Fibroblast of lung (primary cell): ENCODE measurements at regions not wholly inside any gene's neighbourhood (a gene's known extent, or its start where the extent isn't known, plus 50 kb on each side); places are given as distances from the start of the nearest gene placed in this dataset.
"Not testable (repeated sequence)": the region's sequence is repeated elsewhere in the genome, so short reads cannot be mapped to it uniquely, and the experiment has no call there.

Experiments used
- DNase-seq, 2 donors: peaks; one replicate each; pipeline versions ENCODE4 v3.0.0 to v3.0.0-alpha.2; 2010; ENCODE audit warnings: low read depth in 2 of 2
- H2AFZ ChIP-seq: 2 replicates; pipeline ENCODE4 v1.5.1; 2012; ENCODE audit warnings: low read length, control low read depth, inconsistent platforms
- H3K27ac ChIP-seq: 2 replicates; pipeline ENCODE4 v1.5.1; 2011; ENCODE audit warnings: low read length, control low read depth; ENCODE audit not compliant: insufficient read depth
- H3K27me3 ChIP-seq: 2 replicates; pipeline ENCODE4 v1.5.1; 2011; ENCODE audit warnings: mild to moderate bottlenecking, low read length; ENCODE audit not compliant: control insufficient read depth, insufficient read depth
- H3K36me3 ChIP-seq: 2 replicates; pipeline ENCODE4 v1.5.1; 2011; ENCODE audit warnings: low read length; ENCODE audit not compliant: control insufficient read depth, insufficient read depth
- H3K4me1 ChIP-seq: 2 replicates; pipeline ENCODE4 v1.5.1; 2011; ENCODE audit warnings: low read length; ENCODE audit not compliant: control insufficient read depth, insufficient read depth; ENCODE audit errors: extremely low read depth
- H3K4me2 ChIP-seq: 2 replicates; pipeline ENCODE4 v1.5.1; 2011; ENCODE audit warnings: low read length, control low read depth; ENCODE audit not compliant: insufficient read depth; ENCODE audit errors: extremely low read depth
- H3K4me3 ChIP-seq, 4 experiments: fragments of 200-600 bp in 1 of 4; sonication (generic) in 1 of 4; replicated peaks in 1 of 4; 2 replicates each; pipeline ENCODE4 v1.5.1; 2011 to 2016; ENCODE audit warnings: low read length in 4 of 4, low read depth in 3 of 4, mild to moderate bottlenecking in 3 of 4, control low read depth in 2 of 4, inconsistent platforms in 1 of 4, mixed read lengths in 1 of 4; ENCODE audit not compliant: insufficient read depth in 1 of 4; ENCODE audit errors: control extremely low read depth in 1 of 4
- H3K79me2 ChIP-seq: 2 replicates; pipeline ENCODE4 v1.5.1; 2012; ENCODE audit warnings: mild to moderate bottlenecking, low read length, inconsistent platforms; ENCODE audit not compliant: control insufficient read depth, insufficient read depth
- H3K9ac ChIP-seq: 2 replicates; pipeline ENCODE4 v1.5.1; 2011; ENCODE audit warnings: mild to moderate bottlenecking, low read length, control low read depth; ENCODE audit not compliant: insufficient read depth
- H3K9me3 ChIP-seq: 2 replicates; pipeline ENCODE4 v1.5.1; 2012; ENCODE audit warnings: low read depth, low read length; ENCODE audit not compliant: control insufficient read depth, insufficient read depth
- H4K20me1 ChIP-seq: 2 replicates; pipeline ENCODE4 v1.5.1; 2011; ENCODE audit warnings: low read length; ENCODE audit not compliant: control insufficient read depth, insufficient read depth; ENCODE audit errors: extremely low read depth
- CTCF ChIP-seq, 2 donors: IDR thresholded peaks in 1 of 2; conservative IDR thresholded peaks in 1 of 2; 1 replicate in 1 of 2; 2 replicates in 1 of 2; pipeline ENCODE4 v1.5.1; 2011 to 2012; ENCODE audit warnings: low read length in 2 of 2, control low read depth in 1 of 2, inconsistent platforms in 1 of 2, low read depth in 1 of 2, mild to moderate bottlenecking in 1 of 2
- EZH2 ChIP-seq: IDR thresholded peaks from 2 replicates; pipeline ENCODE4 v1.5.1; 2012; ENCODE audit warnings: low read length, control low read depth, mild to moderate bottlenecking; ENCODE audit errors: missing control alignments

GRCh38 chr2:109677835-109678580 lies 63.8 kb downstream of the SOWAHC start:
- H3K9me3 ChIP-seq: no peaks in the 10 kb centered on the region
- peaks cover 4% of the 10 kb centered on the region for H3K27me3 ChIP-seq
- no peak for TF ChIP-seq EZH2
- no peak for TF ChIP-seq CTCF (conservative IDR thresholded peaks at IDR 0.05 in 1 of 2, IDR thresholded peaks at IDR 0.05 in 1 of 2; ENCODE audit: low read depth in 1 of 2, low read length in 2 of 2)
- no peak for DNase-seq
- no peak overlapping the region for H3K4me2 ChIP-seq
- no peak overlapping the region for H2AFZ ChIP-seq
- H3K27ac ChIP-seq: no peak overlapping the region
- H3K4me1 ChIP-seq: no peaks in the 10 kb centered on the region
- H3K4me3 ChIP-seq: no peak overlapping the region
- H4K20me1 ChIP-seq: no peaks in the 10 kb centered on the region
- H3K79me2 ChIP-seq: no peaks in the 10 kb centered on the region
- no peak overlapping the region for H3K9ac ChIP-seq
- H3K36me3 ChIP-seq: no peaks in the 10 kb centered on the region

- not testable (repeated sequence) for H3K27me3 ChIP-seq, H4K20me1 ChIP-seq, H2AFZ ChIP-seq, H3K4me2 ChIP-seq, H3K27ac ChIP-seq, H3K36me3 ChIP-seq, H3K79me2 ChIP-seq, DNase-seq, H3K4me1 ChIP-seq, H3K4me3 ChIP-seq, H3K9ac ChIP-seq, H3K9me3 ChIP-seq
Measured at GRCh38 chr2:109678724-109679201, 64.6 kb downstream of the SOWAHC start.

GRCh38 chr2:109679225-109679624 lies 65.1 kb downstream of the SOWAHC start:
- Histone ChIP-seq H3K4me1 (no peaks in the 10 kb centered on the region), H3K36me3 (no peaks in the 10 kb centered on the region), H3K27me3 (peaks cover 4% of the 10 kb centered on the region), H4K20me1 (no peaks in the 10 kb centered on the region), H3K9ac (no peak overlapping the region), H3K4me2 (no peak overlapping the region), H3K4me3 (no peak overlapping the region), H3K9me3 (no peaks in the 10 kb centered on the region), H2AFZ (no peak overlapping the region), H3K27ac (no peak overlapping the region), H3K79me2 (no peaks in the 10 kb centered on the region)
- TF ChIP-seq EZH2: no peak
- no peak for TF ChIP-seq CTCF (conservative IDR thresholded peaks at IDR 0.05 in 1 of 2, IDR thresholded peaks at IDR 0.05 in 1 of 2; ENCODE audit: low read depth in 1 of 2, low read length in 2 of 2)
- no peak for DNase-seq
